ENCODE measurements at regions not wholly inside any gene's neighbourhood (a gene's known extent, or its start where the extent isn't known, plus 50 kb on each side); places are given as distances from the start of the nearest gene placed in this dataset.

DNA sequence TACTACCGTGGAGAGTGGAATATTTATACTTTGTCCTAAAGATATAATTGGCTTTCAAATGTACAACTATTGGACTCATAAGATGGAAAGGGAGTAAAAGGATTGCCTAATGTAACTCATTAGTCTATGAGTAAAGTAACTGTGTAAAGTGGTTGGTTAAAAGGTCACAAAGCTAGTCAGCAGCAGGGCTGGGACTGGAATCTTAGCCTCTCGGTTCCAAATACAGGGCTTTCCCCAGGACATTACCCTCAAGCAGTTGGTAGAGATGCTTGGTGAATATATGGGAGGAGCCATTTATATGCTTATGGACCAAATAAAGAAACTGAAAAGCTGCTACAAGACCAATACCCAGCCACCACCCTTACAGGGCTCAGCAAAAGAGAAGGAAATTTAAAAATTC is 283.7 kb downstream of the HLX start:
- no peak for DNase-seq (ENCODE audit: low read depth)

GRCh38 chr1:221164029-221164428 is 284.8 kb downstream of the HLX start:
- no peak for DNase-seq (ENCODE audit: low read depth)

GRCh38 chr1:221164951-221165838 is 286.0 kb downstream of the HLX start:
- DNase-seq (ENCODE audit: low read depth): no peak

DNA sequence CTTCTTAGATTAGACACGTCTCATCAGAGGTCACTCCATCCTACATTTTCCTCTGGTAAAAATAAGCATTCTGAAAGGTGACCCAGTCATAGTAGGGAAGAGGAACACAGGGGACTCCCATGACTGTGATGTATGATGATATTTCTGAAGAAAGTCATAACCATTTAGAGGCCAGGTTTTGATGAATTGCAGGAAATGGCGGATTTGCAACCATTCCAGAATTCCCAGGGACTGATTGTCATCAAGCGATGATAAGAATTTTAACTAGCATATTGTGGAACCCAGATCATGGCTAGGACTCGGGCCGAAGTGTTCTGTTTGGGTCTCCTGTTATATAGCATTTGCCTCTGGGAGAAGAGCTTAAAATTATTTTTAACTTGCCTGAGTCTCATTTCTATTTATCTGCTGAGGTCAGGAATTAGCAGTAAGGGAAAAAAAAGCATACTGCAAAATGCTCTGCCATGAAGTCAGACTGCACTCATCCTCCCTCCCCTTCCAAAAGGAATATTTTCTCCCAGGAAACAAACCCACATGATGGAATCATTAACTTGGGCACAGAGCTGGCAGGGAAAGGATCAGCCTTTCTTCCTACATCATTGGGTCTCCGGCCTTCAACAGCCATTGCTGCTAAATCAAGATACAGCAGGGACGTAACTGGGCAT is 286.7 kb downstream of the HLX start:
- DNase-seq (ENCODE audit: low read depth): no peak

DNA sequence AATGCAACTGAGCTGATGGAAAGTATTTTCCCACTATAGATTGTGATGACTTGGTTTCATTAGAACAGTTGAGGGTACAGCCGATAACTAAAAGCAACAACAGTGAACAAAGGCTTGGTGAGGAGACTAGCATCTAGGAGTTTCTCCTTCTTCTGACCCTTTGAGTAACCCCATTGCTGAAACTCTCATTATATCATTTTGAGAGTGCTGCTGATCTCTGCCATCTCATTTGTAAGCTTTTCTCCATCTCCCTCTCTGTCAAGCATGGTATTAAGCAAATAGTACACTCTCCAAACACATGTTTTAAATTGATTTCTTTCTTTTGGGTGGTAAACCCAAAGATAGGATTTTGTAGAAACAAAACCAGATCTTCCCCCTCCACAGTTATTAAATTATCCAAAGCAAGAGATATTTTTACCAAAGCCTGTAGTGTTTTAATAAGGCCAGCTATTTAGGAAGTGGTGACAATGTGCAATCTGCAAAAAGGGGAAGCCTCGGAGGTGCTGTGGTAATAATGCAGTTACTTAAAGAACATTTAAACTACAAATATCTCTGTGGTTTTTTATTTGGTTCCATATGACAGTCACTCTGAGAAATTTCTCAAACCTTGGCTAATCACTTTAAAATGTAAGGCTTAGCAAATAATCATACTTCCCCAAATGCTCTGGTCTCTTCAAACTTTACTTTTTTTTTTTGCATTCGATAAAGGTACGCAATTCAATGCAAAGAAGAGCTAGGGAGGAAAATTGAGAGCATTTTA is 287.5 kb downstream of the HLX start:
- no peak for DNase-seq (ENCODE audit: low read depth)

DNA sequence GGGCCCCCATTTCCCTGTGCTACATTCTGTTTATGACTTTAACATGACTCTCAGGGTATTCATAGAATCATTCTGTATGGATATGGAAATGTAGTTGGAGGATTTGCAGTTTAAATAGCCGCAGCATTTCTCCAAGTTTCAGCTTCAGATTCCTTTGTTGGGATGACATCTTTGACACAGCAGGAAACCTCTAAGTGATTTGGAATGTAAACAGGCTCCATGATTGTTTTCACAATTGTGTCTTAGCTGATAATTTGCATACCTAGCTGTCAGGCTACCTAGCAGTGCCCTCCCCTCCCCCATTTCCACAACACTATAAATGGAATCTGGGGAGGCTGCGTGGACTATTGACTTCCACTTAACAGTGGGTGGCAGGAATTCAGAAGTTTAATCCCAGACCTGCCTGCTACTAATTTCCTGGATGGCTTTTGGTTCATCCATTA is 290.2 kb downstream of the HLX start:
- no peak for DNase-seq (ENCODE audit: low read depth)

GRCh38 chr1:221170171-221170570 is 290.9 kb downstream of the HLX start:
- DNase-seq (ENCODE audit: low read depth): no peak

DNA sequence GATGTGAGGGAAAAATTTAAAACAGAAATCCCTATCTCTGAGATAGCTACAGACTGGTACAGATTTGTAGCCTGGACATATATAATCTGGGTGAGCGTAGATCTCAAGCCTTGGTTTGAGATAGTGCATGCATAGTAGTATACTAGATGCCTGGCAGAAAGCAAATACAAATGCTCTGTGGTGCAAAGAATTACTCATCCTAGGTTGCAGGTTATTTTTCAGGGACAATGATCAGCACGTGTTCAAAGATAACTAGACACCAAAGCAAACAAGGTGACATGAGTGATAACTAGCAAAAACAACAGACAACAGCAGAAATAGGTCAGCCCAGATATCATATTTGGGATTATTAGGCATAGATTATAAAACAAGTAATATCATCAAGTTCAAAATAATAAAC is 292.5 kb downstream of the HLX start:
- DNase-seq (ENCODE audit: low read depth): no peak

DNA sequence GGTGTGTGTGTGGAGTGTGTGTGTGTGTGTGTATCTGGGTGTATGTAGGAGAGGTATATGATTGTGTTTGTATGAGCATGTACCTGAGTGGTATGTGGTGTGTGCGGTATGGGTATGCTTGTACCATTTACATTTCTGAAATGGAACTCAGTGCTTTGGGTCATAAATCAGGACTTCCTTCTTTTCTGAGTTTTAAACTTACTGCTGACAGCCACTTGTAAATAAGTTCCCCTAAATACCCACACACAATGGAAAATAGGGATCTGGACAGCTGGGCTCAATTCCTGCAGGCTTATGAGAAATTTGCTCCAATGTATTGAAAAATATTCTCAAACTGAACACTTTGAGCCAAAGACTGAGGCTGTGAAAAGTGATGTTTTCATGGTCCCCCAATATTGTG is 293.6 kb downstream of the HLX start:
- DNase-seq (ENCODE audit: low read depth): no peak

GRCh38 chr1:221174330-221174993 is 295.2 kb downstream of the HLX start:
- no peak for DNase-seq (ENCODE audit: low read depth)

- no peak for DNase-seq (ENCODE audit: low read depth)
Measured at GRCh38 chr1:221175249-221175648, 296.0 kb downstream of the HLX start.

- no peak for DNase-seq (ENCODE audit: low read depth)
Measured at GRCh38 chr1:221180704-221181368, 301.6 kb downstream of the HLX start.

DNA sequence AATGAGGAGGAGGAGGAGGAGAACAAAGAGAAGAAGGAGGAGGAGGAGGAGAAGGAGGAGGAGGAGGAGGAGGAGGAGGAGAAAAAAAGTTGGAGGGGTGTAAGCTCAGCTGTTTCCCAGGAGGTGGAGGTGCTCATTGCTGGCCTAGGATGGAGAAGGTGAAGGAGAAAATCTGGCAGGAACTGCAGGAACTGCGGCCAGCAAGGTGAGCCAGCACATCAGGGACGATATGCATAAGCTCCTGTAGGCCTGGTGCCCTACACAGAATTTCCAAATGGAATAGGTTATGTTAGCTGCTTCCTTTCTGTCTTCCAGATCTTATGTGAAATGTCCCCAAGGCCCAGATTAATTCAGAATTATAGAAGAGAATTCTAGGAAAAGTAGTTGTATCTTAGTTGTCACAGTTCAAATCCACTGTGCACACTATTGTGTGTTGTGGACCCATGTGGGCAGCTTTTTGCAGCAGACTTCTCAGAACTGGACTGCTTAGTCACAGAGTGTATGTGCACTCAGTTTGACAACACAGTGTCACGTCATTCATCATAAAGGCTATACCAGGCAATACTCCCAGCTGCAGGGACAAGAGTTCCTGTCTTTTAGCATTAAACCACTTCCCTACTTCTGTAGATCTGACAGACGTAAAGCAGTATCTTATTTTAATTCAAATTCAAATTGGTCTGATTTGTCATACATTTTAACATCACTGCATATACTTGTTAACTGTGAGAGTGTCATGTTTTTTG is 303.7 kb downstream of the HLX start:
- DNase-seq (ENCODE audit: low read depth): no peak

DNA sequence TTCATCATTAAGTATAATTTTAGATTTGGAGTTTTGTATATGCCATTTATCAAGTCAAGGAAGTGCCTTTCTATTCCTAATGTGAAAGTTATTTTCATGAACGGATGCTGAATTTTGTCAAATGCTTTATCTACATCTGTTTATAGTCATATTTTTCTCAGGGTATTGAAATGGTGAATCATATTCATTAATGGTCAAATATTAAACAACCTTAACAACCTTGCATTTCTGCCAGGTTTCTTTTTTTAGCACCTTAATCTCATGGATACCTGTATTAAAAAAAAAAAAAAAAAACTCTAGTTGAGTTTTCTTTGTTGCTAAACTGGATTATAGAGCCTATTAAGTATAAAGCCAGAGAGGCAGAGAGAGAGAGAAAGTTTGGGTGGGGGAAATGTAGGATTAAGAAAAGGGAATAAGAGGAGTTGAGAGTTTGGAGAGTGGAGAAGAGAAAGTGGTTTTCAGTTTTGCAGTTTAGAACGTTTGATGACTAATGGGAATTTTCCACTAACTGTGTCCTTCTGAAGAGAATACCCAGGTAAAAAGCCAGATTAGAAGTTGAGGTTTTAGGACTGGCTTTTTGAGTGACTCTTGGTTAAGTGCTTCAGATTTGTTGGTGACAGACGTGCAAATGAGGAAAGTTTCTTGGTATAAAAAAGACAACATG is 305.0 kb downstream of the HLX start:
- no peak for DNase-seq (ENCODE audit: low read depth)

DNA sequence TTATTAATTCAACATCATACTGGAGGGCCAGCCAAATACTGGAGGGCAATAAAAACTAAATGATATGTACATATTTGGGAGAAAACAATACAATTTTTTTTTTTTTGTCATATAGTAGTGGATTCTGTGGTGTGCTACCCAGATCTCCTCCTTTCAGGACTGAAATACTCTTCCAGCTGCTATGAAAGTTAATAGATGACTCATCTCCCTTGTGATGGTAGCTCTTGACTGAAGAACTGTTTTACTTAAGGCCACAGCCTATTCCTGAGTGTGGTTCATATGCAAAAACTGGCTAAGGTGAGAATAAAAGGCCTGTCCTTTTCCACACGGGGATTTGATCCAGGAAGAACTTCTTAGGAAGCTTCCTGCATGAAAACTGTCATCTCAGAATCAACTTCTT is 307.9 kb downstream of the HLX start:
- no peak for DNase-seq (ENCODE audit: low read depth)

DNA sequence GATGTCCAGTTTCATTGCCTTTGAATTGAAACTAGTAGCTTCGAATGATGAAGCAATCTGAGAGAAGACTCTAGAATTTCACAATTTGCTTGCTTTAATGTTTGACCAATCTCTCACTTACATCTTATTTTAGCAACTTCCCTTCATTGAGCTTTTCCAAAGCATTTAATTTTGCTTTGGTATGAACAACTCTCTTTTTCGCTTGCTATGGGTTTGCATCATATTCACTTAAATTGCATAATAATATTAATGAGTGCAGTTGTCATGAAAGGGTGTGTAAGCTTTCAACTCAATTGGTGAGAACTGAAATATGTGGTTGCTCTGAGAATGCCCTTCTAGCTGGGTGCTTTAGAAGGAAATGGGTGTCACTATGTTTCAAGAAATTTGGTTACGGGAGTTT is 309.2 kb downstream of the HLX start:
- DNase-seq (ENCODE audit: low read depth): no peak

GRCh38 chr1:221190249-221190648 is 311.0 kb downstream of the HLX start:
- no peak for DNase-seq (ENCODE audit: low read depth)

- no peak for DNase-seq (ENCODE audit: low read depth)
Measured at GRCh38 chr1:221192055-221192454, 312.8 kb downstream of the HLX start.

GRCh38 chr1:221200464-221200863 is 321.2 kb downstream of the HLX start:
- no peak for DNase-seq (ENCODE audit: low read depth)

- no peak for DNase-seq (ENCODE audit: low read depth)
Measured at GRCh38 chr1:221201773-221202172, 322.5 kb downstream of the HLX start.
